Fibroblast of lung (primary cell): ENCODE measurements at regions not wholly inside any gene's neighbourhood (a gene's known extent, or its start where the extent isn't known, plus 50 kb on each side); places are given as distances from the start of the nearest gene placed in this dataset.

Experiments
- DNase-seq, 2 donors: peaks; one replicate each; pipeline versions ENCODE4 v3.0.0 to v3.0.0-alpha.2; 2010; ENCODE audit warnings: low read depth in 2 of 2
- H2AFZ ChIP-seq: 2 replicates; pipeline ENCODE4 v1.5.1; 2012; ENCODE audit warnings: low read length, control low read depth, inconsistent platforms
- H3K27ac ChIP-seq: 2 replicates; pipeline ENCODE4 v1.5.1; 2011; ENCODE audit warnings: low read length, control low read depth; ENCODE audit not compliant: insufficient read depth
- H3K27me3 ChIP-seq: 2 replicates; pipeline ENCODE4 v1.5.1; 2011; ENCODE audit warnings: mild to moderate bottlenecking, low read length; ENCODE audit not compliant: control insufficient read depth, insufficient read depth
- H3K36me3 ChIP-seq: 2 replicates; pipeline ENCODE4 v1.5.1; 2011; ENCODE audit warnings: low read length; ENCODE audit not compliant: control insufficient read depth, insufficient read depth
- H3K4me1 ChIP-seq: 2 replicates; pipeline ENCODE4 v1.5.1; 2011; ENCODE audit warnings: low read length; ENCODE audit not compliant: control insufficient read depth, insufficient read depth; ENCODE audit errors: extremely low read depth
- H3K4me2 ChIP-seq: 2 replicates; pipeline ENCODE4 v1.5.1; 2011; ENCODE audit warnings: low read length, control low read depth; ENCODE audit not compliant: insufficient read depth; ENCODE audit errors: extremely low read depth
- H3K4me3 ChIP-seq, 4 experiments: fragments of 200-600 bp in 1 of 4; sonication (generic) in 1 of 4; replicated peaks in 1 of 4; 2 replicates each; pipeline ENCODE4 v1.5.1; 2011 to 2016; ENCODE audit warnings: low read length in 4 of 4, low read depth in 3 of 4, mild to moderate bottlenecking in 3 of 4, control low read depth in 2 of 4, inconsistent platforms in 1 of 4, mixed read lengths in 1 of 4; ENCODE audit not compliant: insufficient read depth in 1 of 4; ENCODE audit errors: control extremely low read depth in 1 of 4
- H3K79me2 ChIP-seq: 2 replicates; pipeline ENCODE4 v1.5.1; 2012; ENCODE audit warnings: mild to moderate bottlenecking, low read length, inconsistent platforms; ENCODE audit not compliant: control insufficient read depth, insufficient read depth
- H3K9ac ChIP-seq: 2 replicates; pipeline ENCODE4 v1.5.1; 2011; ENCODE audit warnings: mild to moderate bottlenecking, low read length, control low read depth; ENCODE audit not compliant: insufficient read depth
- H3K9me3 ChIP-seq: 2 replicates; pipeline ENCODE4 v1.5.1; 2012; ENCODE audit warnings: low read depth, low read length; ENCODE audit not compliant: control insufficient read depth, insufficient read depth
- H4K20me1 ChIP-seq: 2 replicates; pipeline ENCODE4 v1.5.1; 2011; ENCODE audit warnings: low read length; ENCODE audit not compliant: control insufficient read depth, insufficient read depth; ENCODE audit errors: extremely low read depth
- CTCF ChIP-seq, 2 donors: IDR thresholded peaks in 1 of 2; conservative IDR thresholded peaks in 1 of 2; 1 replicate in 1 of 2; 2 replicates in 1 of 2; pipeline ENCODE4 v1.5.1; 2011 to 2012; ENCODE audit warnings: low read length in 2 of 2, control low read depth in 1 of 2, inconsistent platforms in 1 of 2, low read depth in 1 of 2, mild to moderate bottlenecking in 1 of 2
- EZH2 ChIP-seq: IDR thresholded peaks from 2 replicates; pipeline ENCODE4 v1.5.1; 2012; ENCODE audit warnings: low read length, control low read depth, mild to moderate bottlenecking; ENCODE audit errors: missing control alignments

- Histone ChIP-seq H4K20me1 (no peaks in the 10 kb centered on the region), H3K79me2 (no peaks in the 10 kb centered on the region), H3K4me3 (no peak overlapping the region), H3K4me1 (no peaks in the 10 kb centered on the region), H3K27me3 (no peaks in the 10 kb centered on the region), H3K9me3 (no peaks in the 10 kb centered on the region), H2AFZ (no peak overlapping the region), H3K36me3 (no peaks in the 10 kb centered on the region), H3K9ac (no peak overlapping the region), H3K27ac (no peak overlapping the region), H3K4me2 (no peak overlapping the region)
- TF ChIP-seq EZH2 (no peak), CTCF (conservative IDR thresholded peaks at IDR 0.05 in 1 of 2, IDR thresholded peaks at IDR 0.05 in 1 of 2; ENCODE audit: low read depth in 1 of 2, low read length in 2 of 2) (no peak)
- DNase-seq = peak in 1 of 2 donors; percentile 79
These were observed 253.9 kb upstream of the BMP2 start for GRCh38 chr20:6513599-6513998.

- Histone ChIP-seq H2AFZ (no peak overlapping the region), H3K9me3 (no peaks in the 10 kb centered on the region), H3K79me2 (no peaks in the 10 kb centered on the region), H3K27ac (no peak overlapping the region), H3K9ac (no peak overlapping the region), H3K4me1 (no peaks in the 10 kb centered on the region), H3K27me3 (no peaks in the 10 kb centered on the region), H3K4me3 (no peak overlapping the region), H3K36me3 (no peaks in the 10 kb centered on the region), H3K4me2 (no peak overlapping the region), H4K20me1 (no peaks in the 10 kb centered on the region)
- TF ChIP-seq EZH2 = no peak
- no peak for TF ChIP-seq CTCF (conservative IDR thresholded peaks at IDR 0.05 in 1 of 2, IDR thresholded peaks at IDR 0.05 in 1 of 2; ENCODE audit: low read depth in 1 of 2, low read length in 2 of 2)
- DNase-seq = no peak
These were observed 258.1 kb upstream of the BMP2 start for GRCh38 chr20:6509374-6509773.

- Histone ChIP-seq H3K79me2 (no peaks in the 10 kb centered on the region), H3K27ac (no peak overlapping the region), H3K4me3 (no peak overlapping the region), H3K9ac (no peak overlapping the region), H3K4me2 (no peak overlapping the region), H2AFZ (no peak overlapping the region), H3K9me3 (no peaks in the 10 kb centered on the region), H3K36me3 (no peaks in the 10 kb centered on the region), H3K27me3 (no peaks in the 10 kb centered on the region), H3K4me1 (no peaks in the 10 kb centered on the region), H4K20me1 (no peaks in the 10 kb centered on the region)
- TF ChIP-seq CTCF (conservative IDR thresholded peaks at IDR 0.05 in 1 of 2, IDR thresholded peaks at IDR 0.05 in 1 of 2; ENCODE audit: low read depth in 1 of 2, low read length in 2 of 2) = no peak
- TF ChIP-seq EZH2 = no peak
- peak in 1 of 2 donors; percentile 20 for DNase-seq
These were observed 260.6 kb upstream of the BMP2 start for GRCh38 chr20:6506906-6507305.
